GM12875 (cell line): ENCODE measurements at regions not wholly inside any gene's neighbourhood (a gene's known extent, or its start where the extent isn't known, plus 50 kb on each side); places are given as distances from the start of the nearest gene placed in this dataset.

ENCODE experiments used
- H3K4me3 ChIP-seq: one replicate; pipeline ENCODE4 v1.5.1; 2011; ENCODE audit warnings: low read depth, low read length, control low read depth
- TF ChIP-seq, protein P1 (sequence below): IDR thresholded peaks from 2 replicates; pipeline ENCODE4 v1.5.1; 2011; ENCODE audit warnings: low read depth, mild to moderate bottlenecking, control low read depth, inconsistent platforms, low read length, moderate library complexity, borderline replicate concordance; ENCODE audit not compliant: insufficient read depth

DNA sequence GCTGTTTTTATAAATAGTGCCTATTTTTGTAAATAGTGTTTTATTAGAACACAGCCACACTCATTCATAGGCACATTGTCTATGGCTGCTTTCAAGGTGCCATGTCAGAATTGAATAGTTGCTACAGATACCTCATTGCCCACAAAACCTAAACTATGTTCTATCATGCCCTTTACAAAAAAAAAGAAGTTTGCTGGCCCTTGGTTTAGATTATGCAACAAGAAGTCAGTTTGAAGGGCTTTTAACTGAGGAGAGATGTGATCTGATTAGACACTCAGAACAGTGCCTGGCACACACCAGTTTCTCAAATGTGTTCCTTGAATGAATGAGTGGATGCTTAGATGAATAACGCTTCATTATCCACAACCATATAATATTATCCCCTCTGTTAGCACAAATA lies 366.1 kb downstream of the MAFB start:
- H3K4me3 ChIP-seq: no peak overlapping the region
- TF ChIP-seq, protein P1, sequence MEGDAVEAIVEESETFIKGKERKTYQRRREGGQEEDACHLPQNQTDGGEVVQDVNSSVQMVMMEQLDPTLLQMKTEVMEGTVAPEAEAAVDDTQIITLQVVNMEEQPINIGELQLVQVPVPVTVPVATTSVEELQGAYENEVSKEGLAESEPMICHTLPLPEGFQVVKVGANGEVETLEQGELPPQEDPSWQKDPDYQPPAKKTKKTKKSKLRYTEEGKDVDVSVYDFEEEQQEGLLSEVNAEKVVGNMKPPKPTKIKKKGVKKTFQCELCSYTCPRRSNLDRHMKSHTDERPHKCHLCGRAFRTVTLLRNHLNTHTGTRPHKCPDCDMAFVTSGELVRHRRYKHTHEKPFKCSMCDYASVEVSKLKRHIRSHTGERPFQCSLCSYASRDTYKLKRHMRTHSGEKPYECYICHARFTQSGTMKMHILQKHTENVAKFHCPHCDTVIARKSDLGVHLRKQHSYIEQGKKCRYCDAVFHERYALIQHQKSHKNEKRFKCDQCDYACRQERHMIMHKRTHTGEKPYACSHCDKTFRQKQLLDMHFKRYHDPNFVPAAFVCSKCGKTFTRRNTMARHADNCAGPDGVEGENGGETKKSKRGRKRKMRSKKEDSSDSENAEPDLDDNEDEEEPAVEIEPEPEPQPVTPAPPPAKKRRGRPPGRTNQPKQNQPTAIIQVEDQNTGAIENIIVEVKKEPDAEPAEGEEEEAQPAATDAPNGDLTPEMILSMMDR: no peak

DNA sequence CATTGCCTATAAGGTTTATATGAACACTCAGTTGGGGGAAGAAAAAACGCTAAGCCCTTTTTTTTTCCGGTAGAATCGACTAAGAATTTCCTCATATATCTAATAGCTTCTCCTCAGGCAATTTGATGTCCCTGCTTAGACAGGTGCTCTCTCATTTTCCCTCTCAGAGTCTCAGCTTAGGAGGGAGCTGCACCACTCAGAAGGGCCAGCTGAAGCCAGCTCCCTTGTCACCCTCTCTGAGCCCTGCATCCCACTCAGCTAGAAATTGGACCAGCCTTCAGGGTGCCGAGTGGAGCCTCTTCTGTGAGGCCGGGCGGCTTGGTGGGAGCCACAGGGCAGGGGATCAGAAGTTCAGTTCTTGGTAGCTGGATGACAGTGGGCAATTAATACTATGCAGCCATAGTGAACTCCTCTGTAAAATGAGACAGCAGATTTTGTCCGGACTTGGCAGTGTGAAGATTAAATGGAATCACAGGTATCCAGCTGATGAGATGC lies 368.5 kb downstream of the MAFB start:
- TF ChIP-seq, protein P1: no peak
- H3K4me3 ChIP-seq: no peak overlapping the region

DNA sequence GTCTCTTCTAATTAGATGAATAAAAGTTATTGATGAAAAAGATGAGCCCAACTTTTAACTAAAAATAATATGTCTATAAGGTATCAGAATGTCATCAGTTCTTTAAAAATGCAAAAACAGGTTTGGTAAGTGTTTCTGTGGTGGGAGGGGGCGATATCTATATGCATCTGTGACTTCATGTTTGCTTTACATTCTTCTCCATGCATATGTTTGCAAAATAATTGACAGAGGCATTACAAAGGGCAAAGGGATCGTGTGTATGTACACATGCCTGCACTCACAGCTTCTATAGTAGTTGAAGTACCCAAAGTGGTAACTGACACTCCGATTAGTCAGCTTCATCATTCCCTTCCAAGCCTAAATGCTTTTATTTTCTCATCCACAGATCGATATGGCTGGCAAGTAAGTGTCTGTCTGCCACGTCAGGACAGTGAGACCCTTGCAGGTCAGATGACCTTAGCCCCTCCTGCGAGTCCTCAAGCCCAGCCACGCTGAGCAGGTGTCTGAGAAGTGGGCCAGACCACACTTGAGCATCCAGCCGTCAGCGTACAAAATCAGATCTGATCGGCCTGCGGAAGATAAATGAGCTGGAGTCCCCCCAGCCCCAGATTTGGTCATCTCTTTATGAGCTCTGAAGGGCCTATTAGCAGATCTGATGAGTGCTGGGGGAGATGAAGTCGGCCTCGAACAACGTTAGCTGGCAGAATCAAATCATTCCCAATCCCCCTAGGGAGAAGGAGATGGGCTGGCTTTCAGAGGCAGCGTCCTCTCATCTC lies 369.1 kb downstream of the MAFB start:
- no peak overlapping the region for H3K4me3 ChIP-seq
- TF ChIP-seq, protein P1: no peak

DNA sequence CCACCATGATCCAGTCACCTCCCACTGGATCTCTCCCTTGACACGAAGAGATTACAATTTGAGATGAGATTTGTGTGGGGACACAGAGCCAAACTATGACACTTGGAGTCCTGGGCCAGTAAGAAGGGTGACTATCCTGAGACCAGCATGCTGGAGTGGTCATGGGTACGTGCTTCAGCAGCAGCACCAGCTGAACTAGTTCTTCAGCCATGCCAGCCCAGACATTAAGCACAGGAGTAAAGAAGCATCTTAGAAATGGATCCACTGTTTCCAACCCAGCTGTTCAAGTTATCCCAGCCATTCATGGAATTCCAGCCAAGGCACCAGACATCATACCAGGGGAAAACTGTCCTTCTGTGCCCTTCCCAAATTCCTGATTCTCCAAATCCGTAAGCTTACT lies 370.0 kb downstream of the MAFB start:
- H3K4me3 ChIP-seq: no peak overlapping the region
- TF ChIP-seq, protein P1: no peak

DNA sequence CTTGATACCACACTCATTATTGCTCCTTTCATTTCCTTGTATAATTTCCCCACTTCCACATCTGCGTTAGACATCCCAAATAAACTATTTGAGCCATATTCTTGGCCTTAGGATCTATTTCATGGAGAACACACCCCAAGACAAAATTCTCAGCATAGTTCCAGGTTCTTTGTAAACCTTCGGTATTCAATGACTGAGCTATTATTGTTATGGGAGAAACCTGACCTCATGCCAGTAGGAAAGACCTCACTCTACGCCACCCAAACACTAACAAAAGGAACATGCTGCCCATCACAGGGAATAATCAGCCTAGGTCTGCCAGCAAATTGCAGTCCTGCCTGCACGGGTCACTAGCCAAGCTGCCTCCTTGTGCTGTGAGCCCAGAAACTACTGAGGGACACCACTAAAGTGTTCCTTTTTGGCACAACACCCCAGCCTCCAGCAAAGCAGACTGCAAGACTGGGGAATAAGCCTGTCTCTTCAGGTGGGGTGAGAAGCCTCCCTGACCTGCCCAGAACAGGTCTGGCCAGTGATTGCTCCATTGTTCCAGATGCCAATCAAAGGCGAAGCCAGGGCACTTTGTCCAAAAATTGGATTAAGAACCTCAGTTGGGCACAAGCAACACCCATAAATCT lies 371.8 kb downstream of the MAFB start:
- no peak overlapping the region for H3K4me3 ChIP-seq
- TF ChIP-seq, protein P1: no peak

DNA sequence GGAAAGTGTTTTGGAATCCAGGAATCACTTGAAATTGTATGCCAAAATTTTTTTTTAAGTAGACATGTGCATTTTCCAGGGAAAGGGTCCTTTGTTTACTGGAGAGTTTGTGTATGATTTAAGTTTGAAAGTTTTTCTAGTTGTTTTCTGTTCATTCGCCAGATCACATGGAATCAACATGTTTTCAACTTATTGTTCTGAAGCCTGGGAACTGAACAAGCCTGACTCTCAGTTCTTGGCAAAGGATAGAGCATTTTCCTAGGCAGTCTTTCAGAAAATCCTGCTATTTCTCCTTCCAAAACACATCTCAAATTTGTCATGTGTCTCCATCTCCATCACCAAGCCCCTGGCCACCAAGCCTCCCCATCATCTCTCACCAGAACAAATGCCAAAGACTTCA lies 374.8 kb downstream of the MAFB start:
- H3K4me3 ChIP-seq: no peak overlapping the region
- TF ChIP-seq, protein P1: no peak

DNA sequence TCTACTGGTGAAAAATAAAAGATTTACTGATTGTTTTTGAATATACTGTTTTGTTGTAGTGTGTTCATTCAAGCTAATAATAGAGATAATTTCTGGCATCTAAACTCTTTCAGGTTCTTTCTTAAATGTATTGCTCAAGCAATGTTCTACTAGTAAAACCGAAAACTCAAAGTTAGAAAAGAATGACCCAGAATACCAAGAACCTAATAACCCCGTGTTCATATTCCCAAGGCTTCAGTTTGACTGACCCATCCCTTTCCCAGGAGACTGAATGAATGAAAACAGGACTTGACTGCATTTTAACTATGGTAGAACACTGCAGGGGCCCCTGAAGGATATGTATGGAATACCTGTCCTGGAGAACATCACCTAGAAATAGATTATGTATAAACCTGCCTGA lies 375.3 kb downstream of the MAFB start:
- TF ChIP-seq, protein P1: no peak
- H3K4me3 ChIP-seq: no peak overlapping the region
